GM12801 (cell line): ENCODE measurements at regions not wholly inside any gene's neighbourhood (a gene's known extent, or its start where the extent isn't known, plus 50 kb on each side); places are given as distances from the start of the nearest gene placed in this dataset.

Experiments used
- CTCF ChIP-seq: IDR thresholded peaks from one replicate; pipeline ENCODE4 v1.5.1; 2011; ENCODE audit warnings: control low read depth; ENCODE audit not compliant: insufficient read length; ENCODE audit errors: extremely low read depth

- TF ChIP-seq CTCF, result no peak
These were observed 76.5 kb upstream of the SLC35G4 start for GRCh38 chr18:11532758-11533512.

GRCh38 chr18:11529081-11529480 lies 80.3 kb upstream of the SLC35G4 start:
- TF ChIP-seq CTCF, result no peak

GRCh38 chr18:11526675-11527074 lies 82.7 kb upstream of the SLC35G4 start:
- TF ChIP-seq CTCF, result no peak

GRCh38 chr18:11523804-11524203 lies 85.6 kb upstream of the SLC35G4 start:
- no peak for TF ChIP-seq CTCF

- TF ChIP-seq CTCF, result no peak
These were observed 86.4 kb upstream of the SLC35G4 start for GRCh38 chr18:11522992-11523391.

GRCh38 chr18:11521853-11522252 lies 87.5 kb upstream of the SLC35G4 start:
- no peak for TF ChIP-seq CTCF

GRCh38 chr18:11520536-11520935 lies 88.9 kb upstream of the SLC35G4 start:
- TF ChIP-seq CTCF, result no peak
